ENCODE measurements at regions not wholly inside any gene's neighbourhood (a gene's known extent, or its start where the extent isn't known, plus 50 kb on each side); places are given as distances from the start of the nearest gene placed in this dataset.
"Not testable (repeated sequence)": the region's sequence is repeated elsewhere in the genome, so short reads cannot be mapped to it uniquely, and the experiment has no call there.

GRCh38 chr19:31445406-31445805, 96.2 kb upstream of the TSHZ3 start:
- DNase-seq: no peak

DNA sequence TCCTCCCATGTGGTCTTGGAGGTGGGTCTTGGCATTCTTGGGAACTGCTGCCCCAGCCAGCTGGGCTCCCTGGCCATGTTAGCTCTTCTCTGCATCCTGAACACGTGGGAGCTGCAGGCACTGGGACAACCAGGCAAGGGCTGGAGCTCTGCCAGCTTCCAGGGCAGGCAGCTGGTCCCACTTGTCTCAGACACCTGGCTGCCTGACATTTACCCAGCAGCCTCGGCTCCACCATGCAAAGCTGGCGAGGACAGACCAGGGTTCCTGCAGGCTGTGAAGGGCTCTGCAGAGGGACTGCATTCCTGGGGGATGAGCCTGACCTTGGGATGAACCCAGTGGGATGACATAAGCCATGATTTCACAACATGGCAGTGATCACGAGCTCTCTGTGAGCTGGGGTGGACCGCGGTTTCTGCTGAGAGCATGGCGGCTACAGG, 99.0 kb upstream of the TSHZ3 start:
- peak; percentile 24 for DNase-seq

GRCh38 chr19:31449379-31449778, 100.1 kb upstream of the TSHZ3 start:
- DNase-seq: no peak

GRCh38 chr19:31450696-31451095, 101.5 kb upstream of the TSHZ3 start:
- no peak for DNase-seq

- DNase-seq: no peak
These were observed 102.6 kb upstream of the TSHZ3 start for GRCh38 chr19:31451686-31452330.

GRCh38 chr19:31459430-31459829, 110.2 kb upstream of the TSHZ3 start:
- DNase-seq: no peak

DNA sequence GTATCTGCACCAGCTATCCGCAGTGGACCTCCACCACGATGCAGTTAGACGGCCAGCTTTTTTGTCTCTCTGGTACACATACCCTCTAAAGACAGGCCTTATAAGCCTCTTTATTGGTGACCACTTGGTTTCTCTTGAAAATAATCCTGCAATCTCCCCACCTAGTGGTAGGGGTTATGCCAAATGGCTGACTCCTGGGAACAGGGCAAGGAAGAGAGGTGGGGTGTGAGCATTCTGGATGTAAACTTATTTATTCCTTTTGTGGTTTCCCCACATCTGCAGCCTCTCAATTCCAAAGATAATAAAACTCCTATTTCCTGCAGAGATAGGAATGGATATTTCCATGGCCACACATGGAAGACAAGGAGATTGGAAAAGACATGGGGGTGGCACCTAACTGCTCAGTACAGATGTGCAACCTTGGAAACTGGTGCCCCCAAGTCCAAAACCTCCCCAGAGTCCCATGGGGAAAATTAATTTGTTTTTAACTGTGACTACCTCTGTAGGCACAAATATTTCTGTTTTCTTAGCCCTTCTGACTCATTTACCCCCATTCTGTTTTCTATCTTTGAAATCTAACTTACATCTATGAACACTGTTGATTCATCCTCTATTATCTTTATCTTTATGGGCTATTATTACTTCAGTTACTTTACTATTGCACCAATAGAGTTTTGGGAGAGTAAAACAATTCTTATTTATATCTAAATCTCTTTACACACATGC, 112.7 kb upstream of the TSHZ3 start:
- DNase-seq: no peak

DNA sequence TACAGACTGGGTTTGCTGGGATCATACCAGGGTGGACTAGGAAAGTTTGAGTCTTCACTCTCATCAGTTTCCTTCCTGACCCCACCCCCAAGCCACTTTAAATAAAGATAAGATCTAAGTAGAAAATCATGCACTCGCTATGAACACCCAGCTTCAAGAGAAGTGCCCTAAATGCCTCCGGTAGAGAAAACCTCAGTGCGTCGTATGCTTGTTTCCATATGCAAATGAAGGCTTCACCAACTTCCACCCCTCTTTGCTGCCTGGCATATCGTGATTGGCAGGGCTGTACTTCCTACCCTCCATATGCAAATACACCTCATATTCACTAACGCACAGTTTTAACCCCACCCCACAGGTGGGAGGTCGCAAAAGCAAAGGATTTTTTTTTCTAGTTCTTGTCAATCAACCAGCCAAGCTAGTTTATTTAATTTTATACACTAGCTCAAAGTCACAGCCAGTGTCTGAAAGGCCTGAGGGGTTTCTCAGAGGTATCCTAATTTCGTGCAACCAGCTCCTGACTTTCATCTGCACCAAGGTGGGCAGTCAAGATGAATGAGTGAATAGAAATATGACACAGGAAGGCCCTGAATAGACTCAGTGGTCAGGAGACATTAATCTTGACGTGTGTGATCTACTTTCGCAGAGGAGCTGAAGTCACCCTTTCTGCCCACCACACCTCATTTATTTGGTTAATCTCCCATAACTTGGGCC, 121.1 kb upstream of the TSHZ3 start:
- no peak for DNase-seq

GRCh38 chr19:31470952-31471351, 121.7 kb upstream of the TSHZ3 start:
- DNase-seq: no peak

DNA sequence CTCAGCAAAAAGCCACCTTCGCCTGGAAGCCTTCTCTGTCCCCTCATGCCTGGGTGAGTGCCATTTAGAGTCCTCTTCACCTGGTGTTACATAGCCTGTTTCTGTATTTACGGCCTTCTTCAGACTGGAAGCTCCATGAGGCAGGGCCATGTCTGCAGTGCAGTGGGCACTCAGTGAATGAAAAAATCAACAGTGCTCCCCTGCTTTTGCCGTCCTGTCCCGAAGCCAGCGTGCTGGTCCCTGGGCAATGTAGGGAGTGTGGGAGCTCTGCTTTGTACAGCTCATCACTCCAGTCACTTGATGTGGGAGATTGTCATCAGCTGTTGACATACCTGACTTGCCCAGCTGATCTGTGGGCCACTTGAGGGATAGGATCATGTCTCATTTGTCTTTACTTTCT, 129.0 kb upstream of the TSHZ3 start:
- no peak for DNase-seq

GRCh38 chr19:31483226-31483857, 134.1 kb upstream of the TSHZ3 start:
- no peak for DNase-seq

DNA sequence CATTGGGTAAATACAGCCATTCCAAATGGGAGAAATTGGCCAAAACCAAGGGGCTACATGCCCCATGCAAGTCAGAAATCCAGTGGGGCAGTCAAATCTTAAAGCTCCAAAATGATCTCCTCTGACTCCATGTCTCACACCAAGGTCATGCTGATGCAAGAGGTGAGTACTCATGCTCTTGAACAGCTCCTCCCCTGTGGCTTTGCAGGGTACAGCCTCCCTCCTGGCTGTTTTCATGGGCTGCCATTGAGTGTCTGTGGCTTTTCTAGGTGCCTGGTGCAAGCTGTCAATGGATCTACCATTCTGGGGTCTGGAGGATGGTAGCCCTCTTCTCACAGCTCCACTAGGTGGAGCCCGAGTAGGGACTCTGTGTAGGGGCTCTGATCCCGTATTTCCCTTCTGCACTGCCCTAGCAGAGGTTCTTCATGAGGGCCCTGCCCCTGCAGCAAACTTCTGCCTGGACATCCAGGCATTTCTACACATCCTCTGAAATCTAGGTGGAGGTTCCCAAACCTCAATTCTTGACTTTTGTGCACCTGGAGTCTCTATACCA, 135.7 kb upstream of the TSHZ3 start:
- DNase-seq: not testable (repeated sequence)

GRCh38 chr19:31485472-31485871, 136.2 kb upstream of the TSHZ3 start:
- DNase-seq: no peak

- no peak for DNase-seq
These were observed 142.0 kb upstream of the TSHZ3 start for GRCh38 chr19:31491242-31491641.

DNA sequence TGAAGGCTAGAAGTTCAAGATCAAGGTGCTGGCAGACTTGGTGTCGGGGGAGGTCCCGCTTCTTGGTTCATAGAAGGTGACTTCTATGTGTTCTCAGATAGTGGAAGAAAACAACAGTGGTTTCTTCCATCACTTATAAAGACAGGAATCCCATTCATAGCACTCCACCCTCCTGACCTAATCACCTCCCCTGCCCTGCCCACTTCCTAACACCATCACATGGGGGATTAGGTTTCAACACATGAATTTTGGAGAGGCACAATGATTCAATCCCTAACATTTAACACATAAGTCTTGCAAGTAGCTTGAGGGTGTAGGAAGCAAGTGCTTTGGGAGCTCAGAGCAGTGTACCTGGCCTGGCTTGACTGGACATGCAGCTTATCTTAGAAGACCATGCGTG, 142.8 kb upstream of the TSHZ3 start:
- no peak for DNase-seq

- no peak for DNase-seq
These were observed 146.8 kb upstream of the TSHZ3 start for GRCh38 chr19:31496076-31496475.

GRCh38 chr19:31497709-31498108, 148.5 kb upstream of the TSHZ3 start:
- no peak for DNase-seq

GRCh38 chr19:31498781-31499180, 149.5 kb upstream of the TSHZ3 start:
- no peak for DNase-seq

GRCh38 chr19:31499281-31500196, 150.3 kb upstream of the TSHZ3 start:
- DNase-seq: no peak

DNA sequence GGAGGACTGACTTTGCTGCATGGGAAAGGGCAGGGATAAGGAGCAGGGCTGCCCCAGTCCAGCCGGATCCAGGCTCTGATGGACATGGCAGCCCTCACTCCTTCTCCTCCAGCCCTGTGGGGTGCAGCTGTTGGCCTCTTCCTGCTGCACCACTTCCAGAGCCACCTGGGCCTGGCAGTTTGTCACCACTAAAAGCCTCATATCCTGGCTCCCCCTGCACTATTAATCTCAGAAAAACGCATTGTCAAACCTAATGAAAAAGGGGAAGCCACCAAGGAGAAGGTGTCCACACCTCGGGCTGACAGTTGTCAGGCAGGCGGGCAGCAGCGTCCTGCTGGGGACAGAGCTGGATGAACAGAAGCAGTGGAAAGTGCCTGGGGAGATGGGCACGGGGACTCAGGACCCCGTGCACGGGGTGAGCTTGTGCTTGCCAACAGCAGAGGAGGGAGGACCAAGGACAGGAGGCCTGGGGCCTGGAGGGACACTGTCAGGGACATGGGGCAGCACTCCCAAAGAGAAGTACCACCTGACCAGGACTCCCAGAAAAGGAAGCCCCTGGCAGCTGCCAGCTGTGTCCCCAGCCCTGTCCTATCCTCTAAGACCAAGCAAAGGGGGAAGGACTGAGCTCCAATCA, 151.1 kb upstream of the TSHZ3 start:
- DNase-seq: no peak

DNA sequence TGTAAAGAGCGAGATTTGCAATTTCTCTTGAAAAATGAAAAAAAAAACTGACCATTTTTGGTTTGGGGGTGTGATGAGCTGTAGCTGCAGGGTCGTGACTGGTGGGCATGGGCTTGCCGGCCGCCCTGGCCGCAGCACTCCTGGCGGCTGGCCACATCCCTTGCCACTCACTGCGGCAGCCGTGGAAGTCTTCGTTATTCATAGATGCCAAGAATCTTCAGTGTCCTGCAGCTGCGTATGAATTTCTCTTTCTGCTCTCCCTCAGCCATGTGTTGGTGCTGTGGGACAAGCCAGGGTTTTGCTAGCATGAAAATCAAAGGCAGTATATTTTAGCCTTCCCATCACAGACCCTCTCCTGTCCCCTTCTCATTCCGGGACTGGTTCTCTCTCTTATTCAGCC, 151.7 kb upstream of the TSHZ3 start:
- DNase-seq: no peak
